ENCODE measurements at regions not wholly inside any gene's neighbourhood (a gene's known extent, or its start where the extent isn't known, plus 50 kb on each side); places are given as distances from the start of the nearest gene placed in this dataset.

DNA sequence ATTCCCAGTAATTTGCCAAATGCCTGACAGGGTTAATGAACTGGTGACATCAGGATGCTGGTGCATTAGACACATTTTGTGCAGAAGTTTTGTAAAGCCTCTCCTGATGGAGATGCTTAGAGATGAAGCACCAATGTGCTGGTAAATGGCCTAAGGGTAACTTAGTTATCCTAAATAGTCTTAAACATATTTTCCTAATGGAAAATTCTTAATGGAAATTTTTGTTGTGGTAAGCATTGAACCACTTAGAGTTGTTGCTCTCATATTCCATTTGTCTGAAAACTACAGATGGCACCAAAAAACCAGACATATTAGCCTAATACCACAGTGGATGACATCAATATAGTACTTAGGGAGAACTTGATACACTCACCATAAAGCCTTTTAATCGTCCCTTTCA, 154.5 kb upstream of the ANK2 start (continued):
- no peak for TF ChIP-seq USF2 (IDR thresholded peaks at IDR 0.05; ENCODE audit: low read depth, low read length)

DNA sequence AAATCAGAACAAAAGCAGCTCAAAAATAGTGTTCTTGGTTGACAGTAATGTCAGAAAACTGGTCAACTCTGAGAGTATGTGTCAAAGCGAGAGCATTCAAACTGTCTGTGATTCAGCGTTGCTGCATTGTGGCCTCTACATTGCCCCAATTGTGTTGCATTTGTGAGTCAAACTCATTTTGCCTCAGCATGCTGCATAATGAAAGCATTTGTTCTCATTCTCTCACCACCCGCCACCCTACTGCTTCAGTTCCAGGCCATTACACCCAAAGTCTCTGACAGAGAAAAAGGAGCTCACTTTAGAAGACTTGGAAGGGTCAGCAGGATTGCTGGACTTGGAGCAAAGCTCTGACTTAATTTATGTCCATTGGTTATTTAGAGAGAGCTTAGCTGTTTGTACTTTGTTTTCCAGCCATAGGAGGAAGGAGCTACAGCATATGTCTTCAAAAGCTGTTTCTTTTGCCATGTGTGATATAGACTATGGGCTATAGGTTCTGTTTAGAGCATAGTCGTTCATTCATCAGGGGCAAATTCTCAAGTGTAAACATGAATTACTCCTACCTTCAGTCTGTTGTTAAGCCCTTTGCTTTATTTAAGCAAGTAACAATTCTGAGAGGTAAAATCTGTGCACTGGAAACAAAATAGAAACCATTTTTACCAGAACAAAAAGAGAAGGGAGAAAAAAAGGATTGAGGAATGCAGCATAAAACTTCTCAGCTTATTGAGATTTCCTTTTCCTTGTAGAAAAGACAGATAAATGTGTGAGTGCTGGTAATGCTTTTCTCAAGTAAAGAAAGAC, 153.4 kb upstream of the ANK2 start:
- ATAC-seq (ENCODE audit: low read depth), result no peak
- dilution Hi-C loops (cut with HindIII; ENCODE audit: low sequenced_read_pairs, unreplicated experiment), result no loop called here
- no peak for TF ChIP-seq SMC3 (IDR thresholded peaks at IDR 0.05; ENCODE audit: low read depth, low read length)
- TF ChIP-seq RFX5 (IDR thresholded peaks at IDR 0.05; ENCODE audit: low read depth, low read length), result no peak
- TF ChIP-seq FOS (IDR thresholded peaks at IDR 0.05; ENCODE audit: low read depth, low read length), result no peak
- TF ChIP-seq POLR2A (IDR thresholded peaks at IDR 0.05; ENCODE audit: low read depth, low read length), result no peak
- TF ChIP-seq CTCF (conservative IDR thresholded peaks at IDR 0.05; ENCODE audit: low read depth, low read length), result no peak
- no peak for TF ChIP-seq NFE2L2 (IDR thresholded peaks at IDR 0.05; ENCODE audit: low read depth, low read length)
- TF ChIP-seq RAD21 (IDR thresholded peaks at IDR 0.05; ENCODE audit: low read length), result no peak
- no peak for TF ChIP-seq MAFK (IDR thresholded peaks at IDR 0.05; ENCODE audit: low read depth, low read length)
- no peak for TF ChIP-seq CHD1 (IDR thresholded peaks at IDR 0.05; ENCODE audit: low read depth, low read length)
- TF ChIP-seq BHLHE40 (IDR thresholded peaks at IDR 0.05; ENCODE audit: low read depth, low read length), result no peak
- TF ChIP-seq MXI1 (IDR thresholded peaks at IDR 0.05; ENCODE audit: borderline replicate concordance, low read depth, low read length), result no peak
- no peak for TF ChIP-seq CEBPB (IDR thresholded peaks at IDR 0.05; ENCODE audit: low read depth, low read length)
- no peak for TF ChIP-seq MAZ (IDR thresholded peaks at IDR 0.05; ENCODE audit: borderline replicate concordance, low read depth, low read length)
- no peak for TF ChIP-seq USF2 (IDR thresholded peaks at IDR 0.05; ENCODE audit: low read depth, low read length)

More for the DNA sequence above, 153.4 kb upstream of the ANK2 start:
- H3K36me3 ChIP-seq (ENCODE audit: control insufficient read depth, insufficient read depth, low read length), result no peaks in the 10 kb centered on the region
- no peak overlapping the region for H2BK5ac ChIP-seq (ENCODE audit: low read depth, low read length, poor library complexity, severe bottlenecking)
- no peak overlapping the region for H3K56ac ChIP-seq (ENCODE audit: extremely low read depth, insufficient read depth, low read length)
- in situ Hi-C loops (cut with MboI; ENCODE audit: low sequenced_read_pairs), result no loop called here
- no peaks in the 10 kb centered on the region; the same call in 1 of the 2 replicates for H3K27me3 ChIP-seq (ENCODE audit: control insufficient read depth, insufficient read depth, low read length)
- no peaks in the 10 kb centered on the region for H3K4me1 ChIP-seq (ENCODE audit: control insufficient read depth, insufficient read depth, low read length)
- no peak overlapping the region for H2BK15ac ChIP-seq (ENCODE audit: low read depth, low read length)
- H4K20me1 ChIP-seq (ENCODE audit: insufficient read depth, low read length), result no peaks in the 10 kb centered on the region
- intact Hi-C loops (cut with micrococcal nuclease), result no loop called here
- H3K4me3 ChIP-seq (ENCODE audit: insufficient read depth, low read depth, low read length), result no peak overlapping the region
- POLR2A ChIA-PET (ENCODE audit: unreplicated experiment), result no interaction called here
- CTCF ChIA-PET, result interaction anchor here (1.3 kb wide), 1 partner anchor 42 kb away, joined by 3 read pairs; no protein-coding TSS in a partner anchor
- H3K79me1 ChIP-seq (ENCODE audit: low read depth in 1 of 2, low read length in 2 of 2), result no peaks in the 10 kb centered on the region
- no peak overlapping the region for H3K18ac ChIP-seq (ENCODE audit: low read depth, low read length)
- no peak overlapping the region for H3K4ac ChIP-seq (ENCODE audit: low read depth, low read length)
- H3K9ac ChIP-seq (ENCODE audit: low read depth, low read length), result no peak overlapping the region
- H2AFZ ChIP-seq (replicated peaks; ENCODE audit: low read length, poor library complexity), result no peak overlapping the region
- no peak overlapping the region for H2BK120ac ChIP-seq (ENCODE audit: low read depth, low read length)
- no peaks in the 10 kb centered on the region for H3K9me3 ChIP-seq (ENCODE audit: control insufficient read depth, insufficient read depth, low read length)
- H2BK20ac ChIP-seq (ENCODE audit: low read depth, low read length), result no peak overlapping the region
- no TSS peak for BruUV-seq (replicated peaks)
- no peak overlapping the region for H3K14ac ChIP-seq (replicated peaks; ENCODE audit: low read depth, low read length)
- H3K4me2 ChIP-seq (ENCODE audit: low read depth, low read length), result no peak overlapping the region
- no peak overlapping the region for H4K91ac ChIP-seq (ENCODE audit: insufficient read depth, low read depth, low read length)
- H3K9me1 ChIP-seq (ENCODE audit: insufficient read depth, low read length), result no peaks in the 10 kb centered on the region
- DNase-seq, result no peak
- no peak overlapping the region for H2AK9ac ChIP-seq (replicated peaks; ENCODE audit: low read depth, low read length, poor library complexity)
- H4K5ac ChIP-seq (ENCODE audit: low read depth, low read length), result no peak overlapping the region
- H3K27ac ChIP-seq (ENCODE audit: insufficient read depth, low read length), result no peak overlapping the region
- WGBS, 2 experiments (ENCODE audit: extremely low coverage in 2 of 2, insufficient read length in 1 of 2), result 83% methylated on average over 2 of the region's 4 CpGs; no CpG with 5 or more reads in 1 of the 2 experiments
- H3K23ac ChIP-seq (ENCODE audit: low read depth, low read length), result no peak overlapping the region
- no peak overlapping the region for H2AK5ac ChIP-seq (ENCODE audit: low read depth, low read length)
- H4K8ac ChIP-seq (ENCODE audit: low read depth in 2 of 2, low read length in 2 of 2), result no peak overlapping the region

Measured in IMR-90 (cell line).